ENCODE measurements at regions not wholly inside any gene's neighbourhood (a gene's known extent, or its start where the extent isn't known, plus 50 kb on each side); places are given as distances from the start of the nearest gene placed in this dataset.

- H2BK120ac ChIP-seq (ENCODE audit: low read depth, low read length, poor library complexity, severe bottlenecking) = no peak overlapping the region
- Mint-ChIP-seq H3K27me3 (ENCODE audit: low read depth) (peaks cover 4% of the 10 kb centered on the region; the same call in 1 of the 2 replicates), H3K4me1 (no peaks in the 10 kb centered on the region)
Measured at GRCh38 chr6:85961125-85961524, 318.4 kb upstream of the SYNCRIP start.

More at GRCh38 chr6:85961125-85961524, 318.4 kb upstream of the SYNCRIP start:
- Histone ChIP-seq H3K4me1 (ENCODE audit: insufficient read depth, low read length) (no peaks in the 10 kb centered on the region), H3K56ac (ENCODE audit: insufficient read length, low read depth, low read length) (no peak overlapping the region), H2BK5ac (ENCODE audit: insufficient read length, low read length) (no peak overlapping the region), H3T11ph (ENCODE audit: low read length) (no peak overlapping the region), H2BK12ac (ENCODE audit: insufficient read length, low read depth, low read length) (no peak overlapping the region), H3K23me2 (ENCODE audit: insufficient read length, low read depth, low read length, poor library complexity, severe bottlenecking) (no peaks in the 10 kb centered on the region), H4K8ac (replicated peaks; ENCODE audit: insufficient read length, low read depth, low read length) (no peak overlapping the region), H3K23ac (ENCODE audit: insufficient read length, low read depth, low read length) (no peak overlapping the region), H3K79me1 (ENCODE audit: insufficient read depth, low read depth, low read length, poor library complexity, severe bottlenecking) (no peaks in the 10 kb centered on the region), H2BK15ac (ENCODE audit: low read depth, low read length) (no peak overlapping the region), H3K4ac (ENCODE audit: low read depth, low read length) (no peak overlapping the region), H3K18ac (ENCODE audit: insufficient read length, low read depth, low read length) (no peak overlapping the region), H3K14ac (ENCODE audit: insufficient read depth, low read length) (no peak overlapping the region), H2BK20ac (ENCODE audit: low read depth, low read length, poor library complexity, severe bottlenecking) (no peak overlapping the region), H4K20me1 (ENCODE audit: control insufficient read depth, insufficient read depth, insufficient read length) (no peaks in the 10 kb centered on the region), H4K91ac (ENCODE audit: insufficient read length, low read depth, low read length) (no peak overlapping the region), H2AK5ac (ENCODE audit: insufficient read length, low read length) (no peak overlapping the region), H3K4me2 (ENCODE audit: insufficient read depth, insufficient read length, low read length) (no peak overlapping the region), H3K9ac (ENCODE audit: extremely low read depth, insufficient read length, low read length) (no peak overlapping the region), H3K79me2 (ENCODE audit: insufficient read depth, low read length) (no peaks in the 10 kb centered on the region), H2AFZ (ENCODE audit: low read length) (no peak overlapping the region), H3K9me3 (ENCODE audit: control insufficient read depth, low read depth, low read length) (no peaks in the 10 kb centered on the region), H3K27me3 (ENCODE audit: insufficient read depth, low read length) (no peaks in the 10 kb centered on the region), H4K5ac (ENCODE audit: insufficient read length, low read depth, low read length) (no peak overlapping the region), H3K27ac (ENCODE audit: insufficient read length, low read depth, low read length) (no peak overlapping the region)
- peaks cover 18 to 27% of the 10 kb centered on the region in 2 experiments for H3K9me3 Mint-ChIP-seq
- peaks cover 2 to 5% (median 5%) of the 10 kb centered on the region in 3 experiments; a peak in 6 of 7 replicates for H3K36me3 Mint-ChIP-seq (ENCODE audit: insufficient read depth in 1 of 3, low read depth in 3 of 3)
- H3K4me3 Mint-ChIP-seq = no peak overlapping the region
- DNase-seq = no peak
- no CpG with 5 or more reads among the region's 1 CpG for WGBS (ENCODE audit: extremely low coverage, insufficient read length, low lambda C conversion rate)
- no peak overlapping the region for H3K27ac Mint-ChIP-seq
- TF ChIP-seq, protein P1, sequence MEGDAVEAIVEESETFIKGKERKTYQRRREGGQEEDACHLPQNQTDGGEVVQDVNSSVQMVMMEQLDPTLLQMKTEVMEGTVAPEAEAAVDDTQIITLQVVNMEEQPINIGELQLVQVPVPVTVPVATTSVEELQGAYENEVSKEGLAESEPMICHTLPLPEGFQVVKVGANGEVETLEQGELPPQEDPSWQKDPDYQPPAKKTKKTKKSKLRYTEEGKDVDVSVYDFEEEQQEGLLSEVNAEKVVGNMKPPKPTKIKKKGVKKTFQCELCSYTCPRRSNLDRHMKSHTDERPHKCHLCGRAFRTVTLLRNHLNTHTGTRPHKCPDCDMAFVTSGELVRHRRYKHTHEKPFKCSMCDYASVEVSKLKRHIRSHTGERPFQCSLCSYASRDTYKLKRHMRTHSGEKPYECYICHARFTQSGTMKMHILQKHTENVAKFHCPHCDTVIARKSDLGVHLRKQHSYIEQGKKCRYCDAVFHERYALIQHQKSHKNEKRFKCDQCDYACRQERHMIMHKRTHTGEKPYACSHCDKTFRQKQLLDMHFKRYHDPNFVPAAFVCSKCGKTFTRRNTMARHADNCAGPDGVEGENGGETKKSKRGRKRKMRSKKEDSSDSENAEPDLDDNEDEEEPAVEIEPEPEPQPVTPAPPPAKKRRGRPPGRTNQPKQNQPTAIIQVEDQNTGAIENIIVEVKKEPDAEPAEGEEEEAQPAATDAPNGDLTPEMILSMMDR (conservative IDR thresholded peaks at IDR 0.05) = no peak
